Ovary (tissue), 3 donors: ENCODE measurements at regions not wholly inside any gene's neighbourhood (a gene's known extent, or its start where the extent isn't known, plus 50 kb on each side); places are given as distances from the start of the nearest gene placed in this dataset.

Source experiments
- CTCF ChIP-seq, 3 donors: fragments of 450-650 bp in 2 of 3; fragments of 200-600 bp in 1 of 3; IDR thresholded peaks; one replicate each; pipeline versions ENCODE4 v1.5.1 to v1.8.0; 2016 to 2022; ENCODE audit warnings: antibody characterized with exemption in 3 of 3, mild to moderate bottlenecking in 1 of 3
- EP300 ChIP-seq: sonication (generic); formaldehyde crosslinking; IDR thresholded peaks from one replicate; pipeline ENCODE4 v1.6.1; 2017; ENCODE audit warnings: antibody characterized with exemption
- POLR2A ChIP-seq: fragments of 450-650 bp; IDR thresholded peaks from one replicate; pipeline ENCODE4 v1.6.1; 2017; ENCODE audit warnings: antibody characterized with exemption, mild to moderate bottlenecking, moderate library complexity
- donor health status: DM: no; HTN: no; CAD: no.

DNA sequence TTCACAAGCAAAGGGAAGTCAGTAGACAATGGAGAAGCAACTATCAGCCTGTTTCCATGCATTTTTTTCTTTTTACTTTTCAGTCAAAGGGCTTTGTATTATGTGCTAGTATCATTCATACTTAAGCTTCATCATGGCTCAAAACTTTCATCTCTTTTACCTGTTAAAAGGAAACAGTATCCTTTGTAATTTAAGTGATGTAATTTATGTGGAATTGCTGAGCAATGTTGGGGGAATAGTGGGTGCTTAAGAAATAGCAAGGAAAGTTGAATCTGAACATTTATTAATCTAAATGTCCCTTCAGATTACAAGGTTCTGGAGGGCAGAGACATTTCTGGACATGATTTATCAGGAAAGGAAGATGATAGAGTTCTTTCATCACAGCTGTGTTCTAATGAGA, 915.3 kb downstream of the VRK1 start:
- TF ChIP-seq CTCF (IDR thresholded peaks at IDR 0.05) (no peak), POLR2A (no peak), EP300 (no peak)
